Central memory CD8-positive, alpha-beta T cell (primary cell): ENCODE measurements at regions not wholly inside any gene's neighbourhood (a gene's known extent, or its start where the extent isn't known, plus 50 kb on each side); places are given as distances from the start of the nearest gene placed in this dataset.
"Not testable (repeated sequence)": the region's sequence is repeated elsewhere in the genome, so short reads cannot be mapped to it uniquely, and the experiment has no call there.

Experiments used
- ATAC-seq: fragments of 150-1000 bp; cut with Tn5 transposase; replicated peaks from 2 replicates; pipeline ENCODE4 v1.10.0; 2022; ENCODE audit warnings: mild to moderate bottlenecking, moderate FRiP score, moderate number of reproducible peaks; ENCODE audit not compliant: poor library complexity, severe bottlenecking; ENCODE audit errors: extremely low read depth
- DNase-seq, 2 donors: peaks; one replicate each; pipeline ENCODE4 v3.0.0; 2021; ENCODE audit warnings: low spot score in 2 of 2
- H3K27ac Mint-ChIP-seq: one replicate; pipeline ENCODE4 v1.8.0; 2022; ENCODE audit warnings: low read depth, mild to moderate bottlenecking, moderate library complexity, mixed read lengths
- H3K27me3 Mint-ChIP-seq: one replicate; pipeline ENCODE4 v1.8.0; 2022; ENCODE audit warnings: mixed read lengths
- H3K36me3 Mint-ChIP-seq: one replicate; pipeline ENCODE4 v1.8.0; 2022; ENCODE audit warnings: mild to moderate bottlenecking, moderate library complexity, mixed read lengths; ENCODE audit not compliant: insufficient read depth
- H3K4me1 Mint-ChIP-seq: one replicate; pipeline ENCODE4 v1.8.0; 2022; ENCODE audit warnings: mixed read lengths
- H3K4me3 Mint-ChIP-seq: one replicate; pipeline ENCODE4 v1.8.0; 2022; ENCODE audit warnings: mild to moderate bottlenecking, moderate library complexity, mixed read lengths
- H3K9me3 Mint-ChIP-seq: one replicate; pipeline ENCODE4 v1.8.0; 2022; ENCODE audit warnings: mixed read lengths

DNA sequence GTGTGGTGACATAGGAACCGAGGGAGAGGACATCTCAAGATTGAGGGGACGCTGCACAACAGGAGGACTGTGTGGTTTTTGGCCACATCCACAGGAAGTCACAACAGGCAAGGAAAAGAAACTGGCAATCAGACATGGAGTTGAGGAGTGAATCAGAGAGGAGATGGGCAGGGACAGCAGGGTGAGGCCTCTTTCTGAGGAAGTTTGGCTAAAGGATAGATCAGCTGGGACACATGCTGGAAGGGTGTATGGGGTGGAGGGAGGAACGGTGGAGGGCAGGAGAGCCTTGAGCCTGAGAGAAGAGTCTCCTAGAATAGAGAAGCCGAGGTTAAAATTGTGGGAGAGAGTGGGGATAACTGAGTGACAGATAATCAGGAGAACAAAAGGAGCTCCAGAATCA lies 75.1 kb upstream of the CIDEA start:
- H3K36me3 Mint-ChIP-seq, H3K4me1 Mint-ChIP-seq, H3K4me3 Mint-ChIP-seq, DNase-seq, H3K9me3 Mint-ChIP-seq, ATAC-seq, H3K27ac Mint-ChIP-seq: not testable (repeated sequence)
- H3K27me3 Mint-ChIP-seq = peaks cover 16% of the 10 kb centered on the region

DNA sequence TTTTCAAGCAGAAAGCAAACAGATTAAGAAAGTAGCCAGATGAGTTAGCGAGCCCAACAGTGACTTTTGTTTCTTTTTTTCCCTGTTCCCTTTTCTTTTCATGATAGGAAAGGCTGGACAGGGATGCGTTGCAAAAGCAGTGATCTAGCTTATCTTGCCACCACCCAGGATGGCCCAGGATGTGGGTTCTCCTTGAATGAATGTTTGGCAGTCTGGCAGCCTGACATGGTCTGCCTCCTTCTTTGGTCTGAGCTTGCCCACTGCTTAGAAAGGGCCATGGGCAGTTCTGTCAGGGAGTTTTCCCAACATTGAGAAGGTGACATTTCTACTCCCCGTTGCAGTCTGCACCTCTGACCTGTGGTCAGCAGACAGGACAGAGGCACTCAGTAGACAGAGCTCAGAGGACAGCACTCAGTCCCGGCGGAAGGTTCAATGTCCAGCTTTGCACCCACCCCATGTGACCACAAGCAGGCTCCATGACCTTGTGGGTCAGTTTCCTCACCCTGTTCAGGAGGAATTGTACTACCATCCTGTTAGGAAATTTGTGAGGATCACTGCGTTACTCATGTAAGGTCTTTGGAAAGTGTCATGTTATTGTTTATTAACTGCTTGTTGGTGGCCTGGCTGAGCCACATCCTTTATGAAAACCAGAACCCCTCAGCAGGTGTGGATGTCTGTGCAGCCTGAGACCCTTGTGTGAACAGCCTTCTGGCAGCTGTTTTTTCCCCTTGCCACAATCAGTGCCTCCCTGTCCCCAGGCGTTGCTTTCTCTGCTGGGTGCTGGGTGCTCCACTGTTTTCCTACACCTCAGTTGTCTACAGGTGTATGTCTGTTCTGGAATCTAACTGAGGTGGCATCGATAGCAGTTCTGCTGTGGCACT lies 74.2 kb upstream of the CIDEA start:
- DNase-seq, H3K36me3 Mint-ChIP-seq, H3K27ac Mint-ChIP-seq, ATAC-seq, H3K4me1 Mint-ChIP-seq, H3K4me3 Mint-ChIP-seq, H3K27me3 Mint-ChIP-seq, H3K9me3 Mint-ChIP-seq: not testable (repeated sequence)

DNA sequence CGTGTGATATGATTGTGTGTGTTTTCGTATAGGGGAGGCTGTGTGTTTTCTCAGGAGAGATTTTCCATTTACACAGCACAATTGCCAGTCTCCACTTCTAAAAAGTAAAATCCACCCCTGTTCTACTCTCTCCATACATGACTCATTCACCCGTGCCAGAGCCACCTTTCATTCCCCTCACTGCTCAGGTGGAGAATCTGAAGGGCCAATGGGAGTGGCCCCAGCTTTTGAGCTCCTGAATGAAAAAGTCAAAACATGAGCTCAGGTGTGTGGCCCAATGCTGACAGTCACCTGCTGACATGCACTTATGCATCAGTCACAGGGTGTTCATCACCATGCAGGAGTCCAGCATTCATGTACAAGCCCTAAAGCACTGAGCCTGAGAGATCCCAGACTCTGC lies 55.4 kb upstream of the CIDEA start:
- not testable (repeated sequence) for DNase-seq, H3K4me3 Mint-ChIP-seq, H3K4me1 Mint-ChIP-seq, H3K9me3 Mint-ChIP-seq, H3K27me3 Mint-ChIP-seq, H3K27ac Mint-ChIP-seq, ATAC-seq, H3K36me3 Mint-ChIP-seq

DNA sequence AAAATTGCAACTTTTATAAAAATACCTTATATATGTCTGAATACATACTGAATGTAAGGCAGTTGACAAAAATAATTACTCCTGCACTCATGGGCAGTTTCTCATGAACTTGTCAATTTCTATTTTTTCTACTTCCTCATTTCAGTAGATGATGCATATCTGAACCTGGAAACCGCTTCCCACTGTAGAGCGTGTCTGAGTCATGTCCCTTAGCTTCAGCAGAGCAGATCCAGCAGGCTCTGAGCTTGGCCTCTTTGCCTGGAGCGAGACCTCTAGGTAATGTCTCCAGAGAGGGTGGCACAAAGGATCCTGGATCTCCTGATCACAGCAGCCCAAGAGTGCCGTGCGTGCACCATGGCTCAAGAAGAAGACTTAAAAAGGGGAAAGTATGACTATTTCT lies 54.0 kb upstream of the CIDEA start:
- peak; percentile 40 for ATAC-seq
- not testable (repeated sequence) for DNase-seq

More for the DNA sequence above, 54.0 kb upstream of the CIDEA start:
- not testable (repeated sequence) for H3K9me3 Mint-ChIP-seq, H3K4me1 Mint-ChIP-seq, H3K36me3 Mint-ChIP-seq, H3K27ac Mint-ChIP-seq, H3K27me3 Mint-ChIP-seq, H3K4me3 Mint-ChIP-seq
